Suprapubic skin (tissue), 4 donors: ENCODE measurements at regions not wholly inside any gene's neighbourhood (a gene's known extent, or its start where the extent isn't known, plus 50 kb on each side); places are given as distances from the start of the nearest gene placed in this dataset.

ENCODE experiments used
- DNase-seq, 2 donors: peaks; one replicate each; pipeline ENCODE4 v3.0.0-alpha.2; 2019; ENCODE audit warnings: low spot score in 2 of 2
- H3K27ac ChIP-seq: fragments of 200-600 bp; sonication (generic); one replicate; pipeline ENCODE4 v1.5.1; 2019
- H3K27me3 ChIP-seq: fragments of 200-600 bp; sonication (generic); one replicate; pipeline ENCODE4 v1.5.1; 2019
- H3K36me3 ChIP-seq: fragments of 200-600 bp; sonication (generic); one replicate; pipeline ENCODE4 v1.5.1; 2019
- H3K4me1 ChIP-seq: fragments of 200-600 bp; sonication (generic); one replicate; pipeline ENCODE4 v1.5.1; 2019
- H3K4me3 ChIP-seq: fragments of 200-600 bp; sonication (generic); one replicate; pipeline ENCODE4 v1.5.1; 2019; ENCODE audit warnings: mild to moderate bottlenecking
- H3K9me3 ChIP-seq: fragments of 200-600 bp; sonication (generic); one replicate; pipeline ENCODE4 v1.5.1; 2019
- CTCF ChIP-seq, 2 donors: fragments of 200-600 bp in 1 of 2; fragments of 450-650 bp in 1 of 2; sonication (generic) in 1 of 2; IDR thresholded peaks; one replicate each; pipeline ENCODE4 v1.5.1; 2016 to 2019; ENCODE audit warnings: antibody characterized with exemption in 2 of 2, mild to moderate bottlenecking in 1 of 2, moderate library complexity in 1 of 2
- EP300 ChIP-seq: sonication (generic); formaldehyde crosslinking; IDR thresholded peaks from one replicate; pipeline ENCODE4 v1.6.1; 2017; ENCODE audit warnings: antibody characterized with exemption
- POLR2A ChIP-seq, 2 donors: fragments of 450-650 bp; IDR thresholded peaks; one replicate each; pipeline ENCODE4 v1.6.1; 2017; ENCODE audit warnings: antibody characterized with exemption in 2 of 2, mild to moderate bottlenecking in 2 of 2, moderate library complexity in 2 of 2
- POLR2AphosphoS5 ChIP-seq, 3 donors: sonication (generic); formaldehyde crosslinking; IDR thresholded peaks; one replicate each; pipeline ENCODE4 v1.6.1; 2017; ENCODE audit warnings: antibody characterized with exemption in 3 of 3
- WGBS: methylation state at CpG from one replicate; pipeline ENCODE4 v1.1.5; 2018; 5-methylcytosine and 5-hydroxymethylcytosine counted together

GRCh38 chr6:152854086-152854795 lies 103.6 kb downstream of the VIP start:
- no peak overlapping the region for H3K27ac ChIP-seq
- 69% methylated on average over 3 of the region's 3 CpGs for WGBS
- H3K27me3 ChIP-seq = no peaks in the 10 kb centered on the region
- no peaks in the 10 kb centered on the region for H3K4me1 ChIP-seq
- no peak overlapping the region for H3K4me3 ChIP-seq
- H3K9me3 ChIP-seq = no peaks in the 10 kb centered on the region
- TF ChIP-seq POLR2A (IDR thresholded peaks at IDR 0.05) = no peak
- TF ChIP-seq POLR2AphosphoS5 (IDR thresholded peaks at IDR 0.05) = no peak
- no peak for TF ChIP-seq CTCF (IDR thresholded peaks at IDR 0.05)
- TF ChIP-seq EP300 = no peak
- DNase-seq = no peak
- H3K36me3 ChIP-seq = no peaks in the 10 kb centered on the region

GRCh38 chr6:152858141-152858540 lies 107.5 kb downstream of the VIP start:
- no peak overlapping the region for H3K27ac ChIP-seq
- DNase-seq = no peak
- H3K27me3 ChIP-seq = no peaks in the 10 kb centered on the region
- 53% methylated on average over 2 of the region's 2 CpGs for WGBS
- no peaks in the 10 kb centered on the region for H3K4me1 ChIP-seq
- no peaks in the 10 kb centered on the region for H3K36me3 ChIP-seq
- no peaks in the 10 kb centered on the region for H3K9me3 ChIP-seq
- TF ChIP-seq CTCF (IDR thresholded peaks at IDR 0.05) (no peak), POLR2AphosphoS5 (IDR thresholded peaks at IDR 0.05) (no peak), POLR2A (IDR thresholded peaks at IDR 0.05) (no peak), EP300 (no peak)
- no peak overlapping the region for H3K4me3 ChIP-seq

GRCh38 chr6:152859225-152859624 lies 108.6 kb downstream of the VIP start:
- Histone ChIP-seq H3K27me3 (no peaks in the 10 kb centered on the region), H3K36me3 (no peaks in the 10 kb centered on the region), H3K9me3 (no peaks in the 10 kb centered on the region), H3K4me3 (no peak overlapping the region), H3K4me1 (no peaks in the 10 kb centered on the region), H3K27ac (no peak overlapping the region)
- DNase-seq = no peak
- TF ChIP-seq EP300 (no peak), CTCF (IDR thresholded peaks at IDR 0.05) (no peak), POLR2AphosphoS5 (IDR thresholded peaks at IDR 0.05) (no peak), POLR2A (IDR thresholded peaks at IDR 0.05) (no peak)
- WGBS = 48% methylated on average over 6 of the region's 6 CpGs

GRCh38 chr6:152863618-152864326 lies 113.2 kb downstream of the VIP start:
- H3K27ac ChIP-seq = no peak overlapping the region
- no peaks in the 10 kb centered on the region for H3K36me3 ChIP-seq
- no peaks in the 10 kb centered on the region for H3K4me1 ChIP-seq
- DNase-seq = no peak
- H3K9me3 ChIP-seq = no peaks in the 10 kb centered on the region
- WGBS = 62% methylated on average over 10 of the region's 10 CpGs
- H3K27me3 ChIP-seq = no peaks in the 10 kb centered on the region
- no peak overlapping the region for H3K4me3 ChIP-seq
- TF ChIP-seq EP300 (no peak), POLR2A (IDR thresholded peaks at IDR 0.05) (no peak), CTCF (IDR thresholded peaks at IDR 0.05) (peak; percentile 44 to 57), POLR2AphosphoS5 (IDR thresholded peaks at IDR 0.05) (no peak)

GRCh38 chr6:152874267-152874666 lies 108.6 kb downstream of the FBXO5 start:
- H3K27me3 ChIP-seq = peaks cover under 1% of the 10 kb centered on the region

More at GRCh38 chr6:152874267-152874666, 108.6 kb downstream of the FBXO5 start:
- WGBS = 89% methylated on average over 5 of the region's 5 CpGs
- no peaks in the 10 kb centered on the region for H3K36me3 ChIP-seq
- no peak for DNase-seq
- no peaks in the 10 kb centered on the region for H3K4me1 ChIP-seq
- H3K4me3 ChIP-seq = no peak overlapping the region
- H3K27ac ChIP-seq = no peak overlapping the region
- H3K9me3 ChIP-seq = no peaks in the 10 kb centered on the region
- TF ChIP-seq CTCF (IDR thresholded peaks at IDR 0.05) (no peak), POLR2A (IDR thresholded peaks at IDR 0.05) (no peak), POLR2AphosphoS5 (IDR thresholded peaks at IDR 0.05) (no peak), EP300 (no peak)
